Endothelial cell of umbilical vein (primary cell): ENCODE measurements at regions not wholly inside any gene's neighbourhood (a gene's known extent, or its start where the extent isn't known, plus 50 kb on each side); places are given as distances from the start of the nearest gene placed in this dataset.

Experiments
- BruUV-seq: library from RNA; stranded (reverse); fragments of 400-500 nt; replicated peaks from 2 replicates; lab custom pipeline; 2021; lab: Mats Ljungman, UMichigan
- CTCF ChIA-PET: fragments of 300-600, 350-600 bp; sonication (Branson Sonifier 250); formaldehyde crosslinking; loops from one replicate; lab custom pipeline; 2021; ENCODE audit warnings: antibody characterized with exemption, inconsistent platforms; lab: Charles Lee
- POLR2A ChIA-PET: fragments of 300-600, 350-600 bp; sonication (Branson Sonifier 250); formaldehyde crosslinking; loops from one replicate; lab custom pipeline; 2021; ENCODE audit warnings: antibody characterized with exemption, inconsistent platforms; lab: Charles Lee
- DNase-seq: peaks from one replicate; pipeline ENCODE4 v3.0.0-alpha.2; 2011; ENCODE audit warnings: low read depth, low spot score
- FAIRE-seq: peaks from 2 replicates; lab custom pipeline; 2011; peaks lifted over from hg19 to GRCh38; lab: Jason Lieb, UNC
- H2AFZ ChIP-seq: 2 replicates; pipeline ENCODE4 v1.6.0; 2012; ENCODE audit warnings: low read depth, low read length, control low read depth, inconsistent platforms
- H3K27ac ChIP-seq: 2 replicates; pipeline ENCODE4 v1.5.1; 2011; ENCODE audit warnings: low read depth, mild to moderate bottlenecking, control low read depth, low read length, moderate library complexity; ENCODE audit not compliant: insufficient read depth
- H3K27me3 ChIP-seq, 2 experiments: 2 replicates each; pipeline versions ENCODE4 v1.6.0 to v1.6.1; 2011; ENCODE audit warnings: low read length in 2 of 2, mixed read lengths in 1 of 2; ENCODE audit not compliant: control insufficient read depth in 2 of 2, insufficient read depth in 2 of 2
- H3K36me3 ChIP-seq, 2 experiments: 2 replicates in 1 of 2; 3 replicates in 1 of 2; pipeline ENCODE4 v1.5.1; 2011; ENCODE audit warnings: low read length in 2 of 2, mild to moderate bottlenecking in 1 of 2, moderate library complexity in 1 of 2; ENCODE audit not compliant: control insufficient read depth in 2 of 2, insufficient read depth in 2 of 2; ENCODE audit errors: extremely low read depth in 1 of 2
- H3K4me1 ChIP-seq: 3 replicates; pipeline ENCODE4 v1.5.1; 2011; ENCODE audit warnings: mild to moderate bottlenecking, low read length; ENCODE audit not compliant: control insufficient read depth, insufficient read depth; ENCODE audit errors: extremely low read depth
- H3K4me2 ChIP-seq: 2 replicates; pipeline ENCODE4 v1.6.1; 2011; ENCODE audit warnings: low read length, control low read depth, mixed read lengths; ENCODE audit not compliant: insufficient read depth
- H3K4me3 ChIP-seq, 3 experiments: fragments of 200-600 bp in 1 of 3; sonication (generic), shearing (Covaris generic) in 1 of 3; replicated peaks in 1 of 3; 2 replicates each; pipeline ENCODE4 v1.5.1; 2011 to 2016; ENCODE audit warnings: control low read depth in 3 of 3, low read length in 3 of 3, mild to moderate bottlenecking in 2 of 3, inconsistent platforms in 1 of 3, low read depth in 1 of 3, moderate library complexity in 1 of 3; ENCODE audit not compliant: insufficient read depth in 1 of 3
- H3K79me2 ChIP-seq: 2 replicates; pipeline ENCODE4 v1.6.0; 2012; ENCODE audit warnings: low read length, inconsistent platforms; ENCODE audit not compliant: control insufficient read depth, insufficient read depth
- H3K9ac ChIP-seq: replicated peaks from 2 replicates; pipeline ENCODE3; 2011; ENCODE audit warnings: low read length, control low read depth; ENCODE audit not compliant: insufficient read depth; ENCODE audit errors: extremely low read depth
- H3K9me1 ChIP-seq: replicated peaks from 3 replicates; pipeline ENCODE4 v1.6.0; 2011; ENCODE audit warnings: mild to moderate bottlenecking, low read length; ENCODE audit not compliant: control insufficient read depth, insufficient read depth; ENCODE audit errors: extremely low read depth
- H3K9me3 ChIP-seq: replicated peaks from 2 replicates; pipeline ENCODE4 v1.5.1; 2012; ENCODE audit warnings: low read length, inconsistent platforms; ENCODE audit not compliant: control insufficient read depth, insufficient read depth
- H4K20me1 ChIP-seq: replicated peaks from 2 replicates; pipeline ENCODE3; 2011; ENCODE audit warnings: mild to moderate bottlenecking, low read length; ENCODE audit not compliant: control insufficient read depth, insufficient read depth; ENCODE audit errors: extremely low read depth
- EZH2 ChIP-seq: IDR thresholded peaks from 2 replicates; pipeline ENCODE4 v1.6.1; 2012; ENCODE audit warnings: borderline replicate concordance, low read depth, mild to moderate bottlenecking, moderate library complexity, low read length, inconsistent platforms; ENCODE audit not compliant: severe bottlenecking
- FOS ChIP-seq: IDR thresholded peaks from 2 replicates; pipeline ENCODE4 v1.6.1; 2011; ENCODE audit warnings: mild to moderate bottlenecking, low read length, moderate library complexity, borderline replicate concordance; ENCODE audit not compliant: insufficient read depth
- GATA2 ChIP-seq: IDR thresholded peaks from 2 replicates; pipeline ENCODE4 v1.7.0; 2011; ENCODE audit warnings: low read depth, mild to moderate bottlenecking, moderate library complexity, mixed read lengths, low read length; ENCODE audit not compliant: insufficient read length, insufficient read depth
- JUN ChIP-seq: IDR thresholded peaks from 2 replicates; pipeline ENCODE4 v1.6.1; 2011; ENCODE audit warnings: borderline replicate concordance, low read depth; ENCODE audit not compliant: insufficient read length, insufficient read depth
- MYC ChIP-seq: IDR thresholded peaks from one replicate; pipeline ENCODE4 v1.6.1; 2011; ENCODE audit warnings: mild to moderate bottlenecking, low read depth, low read length
- POLR2A ChIP-seq: IDR thresholded peaks from 2 replicates; pipeline ENCODE4 v1.6.1; 2012; ENCODE audit warnings: low read depth, mild to moderate bottlenecking, control low read depth, low read length
- POLR2AphosphoS5 ChIP-seq: IDR thresholded peaks from 2 replicates; pipeline ENCODE4 v1.6.1; 2012; ENCODE audit warnings: low read depth, mild to moderate bottlenecking, control low read depth, low read length, moderate library complexity; ENCODE audit not compliant: insufficient read depth
- dilution Hi-C: fragments of 300-500 bp; cut with MboI; formaldehyde crosslinking; loops from one replicate; pipeline ENCODE4 v1.15.0; 2019; ENCODE audit warnings: low sequenced_read_pairs; ENCODE audit not compliant: extremely low pct_ligation_motif_present
- intact Hi-C: fragments of 100-400 bp; cut with micrococcal nuclease; formaldehyde crosslinking; loops from one replicate; pipeline ENCODE4 v1.10.0; 2022
- TF ChIP-seq, protein P1 (sequence below): IDR thresholded peaks from 2 replicates; pipeline ENCODE4 v1.6.1; 2011; ENCODE audit not compliant: insufficient read depth, insufficient read length
- TF ChIP-seq, protein P2 (sequence below), 2 donors: IDR thresholded peaks; 1 replicate in 1 of 2; 2 replicates in 1 of 2; pipeline ENCODE4 v1.5.1; 2011; ENCODE audit warnings: low read length in 2 of 2, mild to moderate bottlenecking in 2 of 2, moderate library complexity in 2 of 2, control low read depth in 1 of 2, inconsistent platforms in 1 of 2, low read depth in 1 of 2; ENCODE audit not compliant: insufficient read depth in 1 of 2; ENCODE audit errors: extremely low read depth in 1 of 2

DNA sequence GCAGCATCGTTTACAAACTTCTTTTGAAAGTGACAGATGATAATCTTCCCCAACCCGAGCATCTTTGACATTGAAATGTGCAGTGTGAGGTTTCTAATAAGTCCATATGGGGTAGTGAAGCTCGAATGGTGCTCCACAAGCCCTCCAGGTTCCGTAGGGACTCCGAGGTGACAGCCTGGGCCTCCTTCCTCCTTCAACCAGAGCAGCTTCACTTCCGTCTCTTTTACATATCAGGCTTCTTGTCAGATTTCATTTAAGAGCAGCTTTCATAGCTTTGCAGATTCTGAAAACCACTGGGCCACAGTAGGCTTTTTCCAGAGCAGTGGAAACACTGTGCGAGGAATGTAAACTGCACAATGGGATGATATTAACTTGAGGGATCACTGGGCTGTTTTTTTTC is 103.6 kb upstream of the CPM start:
- POLR2A ChIA-PET = no interaction called here
- no peaks in the 10 kb centered on the region for H3K4me1 ChIP-seq
- H2AFZ ChIP-seq = no peak overlapping the region
- H3K9ac ChIP-seq = no peak overlapping the region
- no peak overlapping the region for H3K4me2 ChIP-seq
- H3K9me1 ChIP-seq = no peaks in the 10 kb centered on the region
- DNase-seq (no peak), FAIRE-seq (no peak)
- TF ChIP-seq POLR2AphosphoS5 (no peak), EZH2 (no peak), MYC (no peak), JUN (no peak), POLR2A (no peak)
- TF ChIP-seq, protein P1, sequence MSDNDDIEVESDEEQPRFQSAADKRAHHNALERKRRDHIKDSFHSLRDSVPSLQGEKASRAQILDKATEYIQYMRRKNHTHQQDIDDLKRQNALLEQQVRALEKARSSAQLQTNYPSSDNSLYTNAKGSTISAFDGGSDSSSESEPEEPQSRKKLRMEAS = no peak
- no peak overlapping the region for H3K27ac ChIP-seq
- peaks cover 0 to 14% of the 10 kb centered on the region in 2 experiments for H3K27me3 ChIP-seq
- no peaks in the 10 kb centered on the region for H4K20me1 ChIP-seq
- no TSS peak for BruUV-seq
- no peaks in the 10 kb centered on the region for H3K79me2 ChIP-seq
- dilution Hi-C loops (no loop called here), intact Hi-C loops (no loop called here)
- CTCF ChIA-PET = interaction anchor here (1.3 kb wide), 1 partner anchor 34 kb away, joined by 3 read pairs; no protein-coding TSS in a partner anchor
- H3K4me3 ChIP-seq = no peak overlapping the region
- no peaks in the 10 kb centered on the region for H3K9me3 ChIP-seq
- no peaks in the 10 kb centered on the region for H3K36me3 ChIP-seq

DNA sequence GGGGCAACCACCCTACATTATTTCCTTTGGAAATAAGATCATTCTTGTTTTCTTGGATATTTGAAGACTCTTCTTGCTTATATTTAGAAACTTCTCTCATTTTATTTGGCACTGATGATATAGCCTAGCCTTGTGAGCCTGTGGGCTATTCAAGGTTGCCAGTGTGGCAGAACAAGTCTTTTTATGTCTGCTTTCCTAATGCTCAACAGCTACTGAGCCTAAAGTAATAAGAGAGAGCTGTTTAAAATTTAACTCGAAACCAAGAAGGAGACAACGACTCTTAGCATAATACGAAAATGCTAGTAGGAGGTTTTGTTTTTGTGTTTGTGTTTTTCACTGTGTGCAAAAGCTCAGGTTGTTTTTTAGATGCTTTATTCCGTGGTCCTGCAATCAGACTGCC is 104.0 kb upstream of the CPM start:
- DNase-seq (no peak), FAIRE-seq (no peak)
- H3K4me2 ChIP-seq = no peak overlapping the region
- H3K9me3 ChIP-seq = no peaks in the 10 kb centered on the region
- no peaks in the 10 kb centered on the region for H3K36me3 ChIP-seq
- BruUV-seq = no TSS peak
- CTCF ChIA-PET = interaction anchor here (1.3 kb wide), 1 partner anchor 34 kb away, joined by 3 read pairs; no protein-coding TSS in a partner anchor
- H3K4me3 ChIP-seq = no peak overlapping the region
- dilution Hi-C loops = no loop called here
- H3K4me1 ChIP-seq = no peaks in the 10 kb centered on the region
- TF ChIP-seq POLR2A = no peak
- no peak for TF ChIP-seq FOS
- TF ChIP-seq, protein P2, sequence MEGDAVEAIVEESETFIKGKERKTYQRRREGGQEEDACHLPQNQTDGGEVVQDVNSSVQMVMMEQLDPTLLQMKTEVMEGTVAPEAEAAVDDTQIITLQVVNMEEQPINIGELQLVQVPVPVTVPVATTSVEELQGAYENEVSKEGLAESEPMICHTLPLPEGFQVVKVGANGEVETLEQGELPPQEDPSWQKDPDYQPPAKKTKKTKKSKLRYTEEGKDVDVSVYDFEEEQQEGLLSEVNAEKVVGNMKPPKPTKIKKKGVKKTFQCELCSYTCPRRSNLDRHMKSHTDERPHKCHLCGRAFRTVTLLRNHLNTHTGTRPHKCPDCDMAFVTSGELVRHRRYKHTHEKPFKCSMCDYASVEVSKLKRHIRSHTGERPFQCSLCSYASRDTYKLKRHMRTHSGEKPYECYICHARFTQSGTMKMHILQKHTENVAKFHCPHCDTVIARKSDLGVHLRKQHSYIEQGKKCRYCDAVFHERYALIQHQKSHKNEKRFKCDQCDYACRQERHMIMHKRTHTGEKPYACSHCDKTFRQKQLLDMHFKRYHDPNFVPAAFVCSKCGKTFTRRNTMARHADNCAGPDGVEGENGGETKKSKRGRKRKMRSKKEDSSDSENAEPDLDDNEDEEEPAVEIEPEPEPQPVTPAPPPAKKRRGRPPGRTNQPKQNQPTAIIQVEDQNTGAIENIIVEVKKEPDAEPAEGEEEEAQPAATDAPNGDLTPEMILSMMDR (IDR thresholded peaks at IDR 0.05; ENCODE audit: extremely low read depth in 1 of 2, insufficient read depth in 1 of 2, low read depth in 1 of 2, low read length in 2 of 2) = no peak
- TF ChIP-seq, protein P1 = no peak
- no peak for TF ChIP-seq GATA2
- no peak for TF ChIP-seq MYC
- H4K20me1 ChIP-seq = no peaks in the 10 kb centered on the region
- POLR2A ChIA-PET = no interaction called here
- intact Hi-C loops = no loop called here
- H3K27ac ChIP-seq = no peak overlapping the region
- no peak overlapping the region for H3K9ac ChIP-seq
- no peaks in the 10 kb centered on the region for H3K9me1 ChIP-seq
- peaks cover 0 to 14% of the 10 kb centered on the region in 2 experiments for H3K27me3 ChIP-seq
- H2AFZ ChIP-seq = no peak overlapping the region
- H3K79me2 ChIP-seq = no peaks in the 10 kb centered on the region
